ENCODE measurements at regions not wholly inside any gene's neighbourhood (a gene's known extent, or its start where the extent isn't known, plus 50 kb on each side); places are given as distances from the start of the nearest gene placed in this dataset.

DNA sequence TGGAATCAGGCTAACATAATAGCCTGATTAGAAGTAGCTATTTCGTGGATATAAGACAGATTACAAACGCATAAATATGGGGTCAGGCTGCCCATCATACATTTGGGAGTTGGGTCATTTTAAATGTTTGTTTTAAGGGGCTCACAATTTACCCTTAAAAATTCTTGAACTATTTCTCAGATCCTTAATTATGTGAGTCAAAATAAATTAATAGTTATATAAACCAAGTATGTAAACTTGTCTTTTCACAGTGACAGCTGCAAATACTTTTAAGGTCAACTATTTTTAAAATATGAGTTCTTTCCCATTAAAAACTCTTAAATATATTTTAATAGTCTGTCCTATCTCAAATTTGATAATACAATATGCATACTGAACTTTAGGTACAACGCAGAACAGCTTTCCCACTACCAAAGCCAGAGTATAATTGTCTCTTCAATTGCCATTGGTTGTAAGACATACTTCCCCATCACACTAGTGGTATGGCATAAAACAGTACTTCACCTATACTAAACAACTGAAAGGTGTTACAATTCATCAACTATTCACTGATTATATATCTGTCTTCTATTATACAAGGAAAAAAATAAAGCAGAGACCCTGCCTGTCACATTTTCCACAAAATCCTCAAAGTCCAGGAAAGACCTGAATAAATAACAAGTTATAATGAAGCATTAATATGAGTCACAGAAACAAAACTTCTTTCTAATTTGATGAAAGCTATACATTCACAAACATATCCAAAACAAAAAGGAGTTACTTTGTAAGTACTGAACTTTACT is 80.8 kb upstream of the COL21A1 start:
- TF ChIP-seq GATA2 (IDR thresholded peaks at IDR 0.05; ENCODE audit: low read depth, low read length) (no peak), GATA3 (IDR thresholded peaks at IDR 0.05; ENCODE audit: low read depth, low read length) (no peak)
